ENCODE measurements at regions not wholly inside any gene's neighbourhood (a gene's known extent, or its start where the extent isn't known, plus 50 kb on each side); places are given as distances from the start of the nearest gene placed in this dataset.
"Not testable (repeated sequence)": the region's sequence is repeated elsewhere in the genome, so short reads cannot be mapped to it uniquely, and the experiment has no call there.

GRCh38 chr7:68821846-68822245 lies 776.4 kb upstream of the AUTS2 start:
- H3K4me1 ChIP-seq (ENCODE audit: control insufficient read depth in 5 of 5, insufficient read depth in 5 of 5, low read length in 5 of 5) = no peaks in the 10 kb centered on the region
- H3K27ac ChIP-seq (ENCODE audit: low read depth, low read length) = no peak overlapping the region
- H3K36me3 ChIP-seq (ENCODE audit: control insufficient read depth in 5 of 5, insufficient read depth in 5 of 5, low read length in 5 of 5) = no peaks in the 10 kb centered on the region

GRCh38 chr7:68823996-68824780 lies 774.1 kb upstream of the AUTS2 start:
- Histone ChIP-seq H3K4me1 (ENCODE audit: control insufficient read depth in 5 of 5, insufficient read depth in 5 of 5, low read length in 5 of 5) (no peaks in the 10 kb centered on the region), H3K27me3 (ENCODE audit: control insufficient read depth in 5 of 5, insufficient read depth in 4 of 5, low read length in 5 of 5) (no peaks in the 10 kb centered on the region), H3K36me3 (ENCODE audit: control insufficient read depth in 5 of 5, insufficient read depth in 5 of 5, low read length in 5 of 5) (no peaks in the 10 kb centered on the region), H3K9ac (ENCODE audit: low read length in 5 of 5) (no peak overlapping the region), H3K9me3 (ENCODE audit: control insufficient read depth in 5 of 5, low read length in 5 of 5) (peaks cover 0 to 14% (median 12%) of the 10 kb centered on the region in 5 donors), H3K4me3 (ENCODE audit: low read depth in 1 of 5, low read length in 5 of 5) (no peak overlapping the region), H3K27ac (ENCODE audit: low read depth, low read length) (no peak overlapping the region)

More at GRCh38 chr7:68821846-68822245, 776.4 kb upstream of the AUTS2 start:
- H3K9me3 ChIP-seq (ENCODE audit: control insufficient read depth in 5 of 5, low read length in 5 of 5) = peaks cover 0 to 22% (median 15%) of the 10 kb centered on the region in 5 donors
- no peaks in the 10 kb centered on the region for H3K27me3 ChIP-seq (ENCODE audit: control insufficient read depth in 5 of 5, insufficient read depth in 4 of 5, low read length in 5 of 5)
- H3K9ac ChIP-seq (ENCODE audit: low read length in 5 of 5) = no peak overlapping the region
- H3K4me3 ChIP-seq (ENCODE audit: low read depth in 1 of 5, low read length in 5 of 5) = no peak overlapping the region

DNA sequence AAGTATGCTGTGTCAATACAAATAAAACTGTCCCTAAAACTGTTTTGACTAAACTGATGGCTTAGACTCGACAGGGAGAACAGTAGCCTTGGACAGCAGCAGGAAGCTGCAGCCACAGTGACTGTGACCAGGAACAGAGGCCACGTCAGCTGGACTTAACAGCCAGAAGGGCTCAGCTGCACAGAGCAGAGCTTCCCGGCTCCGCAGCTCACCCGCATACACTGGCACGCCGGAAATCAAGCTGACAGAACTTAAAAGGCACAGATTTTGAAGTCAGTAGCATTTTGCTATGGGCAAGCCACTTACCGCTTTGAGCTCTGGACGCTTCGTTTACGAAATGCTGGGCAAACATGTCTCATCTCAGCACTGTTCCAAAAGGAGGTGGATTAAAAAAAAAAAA lies 769.7 kb upstream of the AUTS2 start:
- H3K9ac ChIP-seq (ENCODE audit: low read length in 5 of 5) = no peak overlapping the region
- no peak overlapping the region for H3K27ac ChIP-seq (ENCODE audit: low read depth, low read length)
- H3K36me3 ChIP-seq (ENCODE audit: control insufficient read depth in 5 of 5, insufficient read depth in 5 of 5, low read length in 5 of 5) = no peaks in the 10 kb centered on the region
- H3K4me3 ChIP-seq (ENCODE audit: low read depth in 1 of 5, low read length in 5 of 5) = no peak overlapping the region
- no peaks in the 10 kb centered on the region for H3K27me3 ChIP-seq (ENCODE audit: control insufficient read depth in 5 of 5, insufficient read depth in 4 of 5, low read length in 5 of 5)
- H3K4me1 ChIP-seq (ENCODE audit: control insufficient read depth in 5 of 5, insufficient read depth in 5 of 5, low read length in 5 of 5) = no peaks in the 10 kb centered on the region
- peaks cover 0 to 17% (median 12%) of the 10 kb centered on the region in 5 donors for H3K9me3 ChIP-seq (ENCODE audit: control insufficient read depth in 5 of 5, low read length in 5 of 5)

DNA sequence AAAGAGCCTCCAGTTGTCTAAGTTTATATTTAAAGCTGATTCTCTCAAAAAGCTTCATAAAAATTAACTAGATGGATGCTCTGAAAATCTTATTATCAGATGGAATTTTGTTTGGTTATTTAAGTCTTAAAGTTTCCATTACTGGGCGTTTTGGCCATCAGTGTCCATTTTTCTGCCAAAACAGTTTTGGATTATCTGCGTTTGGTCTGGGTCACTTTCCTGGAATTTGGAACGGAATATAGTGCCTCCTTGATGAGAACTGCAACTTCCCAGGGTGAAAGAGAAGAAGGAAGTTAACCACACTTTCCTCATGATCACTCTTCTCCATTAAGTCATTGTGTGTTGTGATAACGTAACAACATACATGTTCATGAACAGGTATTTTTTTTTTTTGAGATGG lies 764.9 kb upstream of the AUTS2 start:
- Histone ChIP-seq H3K27ac (ENCODE audit: low read depth, low read length) (no peak overlapping the region), H3K9me3 (ENCODE audit: control insufficient read depth in 5 of 5, low read length in 5 of 5) (peaks cover 0 to 6% (median 0%) of the 10 kb centered on the region in 5 donors), H3K4me1 (ENCODE audit: control insufficient read depth in 5 of 5, insufficient read depth in 5 of 5, low read length in 5 of 5) (no peaks in the 10 kb centered on the region), H3K36me3 (ENCODE audit: control insufficient read depth in 5 of 5, insufficient read depth in 5 of 5, low read length in 5 of 5) (no peaks in the 10 kb centered on the region), H3K4me3 (ENCODE audit: low read depth in 1 of 5, low read length in 5 of 5) (no peak overlapping the region), H3K27me3 (ENCODE audit: control insufficient read depth in 5 of 5, insufficient read depth in 4 of 5, low read length in 5 of 5) (no peaks in the 10 kb centered on the region), H3K9ac (ENCODE audit: low read length in 5 of 5) (no peak overlapping the region)

GRCh38 chr7:68839014-68839413 lies 759.3 kb upstream of the AUTS2 start:
- Histone ChIP-seq H3K27ac (ENCODE audit: low read depth, low read length) (no peak overlapping the region), H3K9ac (ENCODE audit: low read length in 5 of 5) (no peak overlapping the region), H3K4me1 (ENCODE audit: control insufficient read depth in 5 of 5, insufficient read depth in 5 of 5, low read length in 5 of 5) (no peaks in the 10 kb centered on the region), H3K36me3 (ENCODE audit: control insufficient read depth in 5 of 5, insufficient read depth in 5 of 5, low read length in 5 of 5) (no peaks in the 10 kb centered on the region), H3K9me3 (ENCODE audit: control insufficient read depth in 5 of 5, low read length in 5 of 5) (no peaks in the 10 kb centered on the region), H3K4me3 (ENCODE audit: low read depth in 1 of 5, low read length in 5 of 5) (no peak overlapping the region), H3K27me3 (ENCODE audit: control insufficient read depth in 5 of 5, insufficient read depth in 4 of 5, low read length in 5 of 5) (no peaks in the 10 kb centered on the region)

DNA sequence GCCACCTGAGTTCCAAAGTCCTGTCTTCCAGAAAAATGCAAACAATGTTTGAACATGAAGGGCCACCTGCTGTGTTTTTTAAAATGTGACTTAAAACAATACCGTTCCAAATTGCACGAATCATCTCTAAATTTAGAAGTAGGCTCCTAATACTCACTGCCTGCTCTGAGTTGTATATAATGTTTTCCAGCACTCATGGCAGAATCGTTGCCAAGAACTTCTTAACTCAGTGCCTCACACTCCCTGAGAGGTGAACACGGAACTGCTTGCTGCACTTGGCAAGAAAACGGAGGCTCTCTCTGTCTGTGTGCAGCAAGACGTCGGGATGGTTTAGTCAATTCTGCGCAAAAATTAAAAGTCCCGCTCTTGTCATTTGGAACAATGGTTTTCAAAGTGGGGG lies 757.3 kb upstream of the AUTS2 start:
- no peaks in the 10 kb centered on the region for H3K36me3 ChIP-seq (ENCODE audit: control insufficient read depth in 5 of 5, insufficient read depth in 5 of 5, low read length in 5 of 5)
- H3K4me3 ChIP-seq (ENCODE audit: low read depth in 1 of 5, low read length in 5 of 5) = no peak overlapping the region
- no peak overlapping the region for H3K27ac ChIP-seq (ENCODE audit: low read depth, low read length)
- no peak overlapping the region for H3K9ac ChIP-seq (ENCODE audit: low read length in 5 of 5)
- H3K4me1 ChIP-seq (ENCODE audit: control insufficient read depth in 5 of 5, insufficient read depth in 5 of 5, low read length in 5 of 5) = no peaks in the 10 kb centered on the region
- H3K9me3 ChIP-seq (ENCODE audit: control insufficient read depth in 5 of 5, low read length in 5 of 5) = no peaks in the 10 kb centered on the region
- H3K27me3 ChIP-seq (ENCODE audit: control insufficient read depth in 5 of 5, insufficient read depth in 4 of 5, low read length in 5 of 5) = no peaks in the 10 kb centered on the region

DNA sequence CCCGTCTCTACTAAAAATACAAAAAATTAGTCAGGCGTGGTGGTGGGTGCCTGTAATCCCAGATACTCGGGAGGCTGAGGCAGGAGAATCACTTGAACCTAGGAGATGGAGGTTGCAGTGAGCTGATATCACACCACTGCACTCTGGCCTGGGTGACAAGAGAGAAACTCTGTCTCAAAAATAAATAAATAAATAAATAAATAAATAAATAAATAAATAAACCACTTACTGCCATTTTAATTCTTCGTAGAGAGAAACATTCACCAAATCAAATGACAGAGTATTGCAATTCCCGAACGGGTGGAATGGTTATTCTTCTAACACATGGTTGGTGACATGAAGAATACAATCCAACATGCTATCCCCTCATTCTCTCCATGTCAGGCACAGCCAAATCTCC lies 754.3 kb upstream of the AUTS2 start:
- H3K36me3 ChIP-seq (ENCODE audit: control insufficient read depth in 5 of 5, insufficient read depth in 5 of 5, low read length in 5 of 5); H3K9ac ChIP-seq (ENCODE audit: low read length in 5 of 5); H3K27ac ChIP-seq (ENCODE audit: low read depth, low read length); H3K27me3 ChIP-seq (ENCODE audit: control insufficient read depth in 5 of 5, insufficient read depth in 4 of 5, low read length in 5 of 5); H3K9me3 ChIP-seq (ENCODE audit: control insufficient read depth in 5 of 5, low read length in 5 of 5); H3K4me3 ChIP-seq (ENCODE audit: low read depth in 1 of 5, low read length in 5 of 5); H3K4me1 ChIP-seq (ENCODE audit: control insufficient read depth in 5 of 5, insufficient read depth in 5 of 5, low read length in 5 of 5): not testable (repeated sequence)

DNA sequence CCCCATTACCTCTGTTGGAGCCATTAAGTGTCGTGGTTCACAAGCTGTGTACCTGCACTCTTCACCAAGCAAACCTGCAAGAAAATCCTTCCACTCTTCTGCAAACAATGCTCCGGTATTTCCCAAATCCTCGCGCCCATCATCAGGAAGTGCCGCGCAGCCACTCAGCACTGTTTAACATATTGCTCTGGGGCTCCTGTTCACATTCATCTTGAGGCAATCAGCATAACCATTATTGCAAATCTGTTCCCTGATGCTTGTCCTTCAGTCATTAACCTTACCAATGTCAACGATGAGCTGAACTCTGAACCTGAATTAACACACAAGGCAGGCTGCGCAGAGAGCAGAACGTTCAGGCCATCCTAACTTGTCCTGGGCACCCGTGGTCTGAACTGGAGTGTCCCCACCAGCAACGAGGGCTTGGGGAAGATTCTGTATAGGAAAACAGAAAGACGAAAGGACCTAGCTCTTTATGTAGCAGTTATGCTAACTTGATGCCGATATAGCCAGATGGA lies 751.4 kb upstream of the AUTS2 start:
- H3K9ac ChIP-seq (ENCODE audit: low read length in 5 of 5) = no peak overlapping the region
- H3K27me3 ChIP-seq (ENCODE audit: control insufficient read depth in 5 of 5, insufficient read depth in 4 of 5, low read length in 5 of 5) = no peaks in the 10 kb centered on the region
- no peak overlapping the region for H3K27ac ChIP-seq (ENCODE audit: low read depth, low read length)
- no peaks in the 10 kb centered on the region for H3K36me3 ChIP-seq (ENCODE audit: control insufficient read depth in 5 of 5, insufficient read depth in 5 of 5, low read length in 5 of 5)
- no peak overlapping the region for H3K4me3 ChIP-seq (ENCODE audit: low read depth in 1 of 5, low read length in 5 of 5)
- no peaks in the 10 kb centered on the region for H3K4me1 ChIP-seq (ENCODE audit: control insufficient read depth in 5 of 5, insufficient read depth in 5 of 5, low read length in 5 of 5)
- peaks cover 0 to 6% (median 4%) of the 10 kb centered on the region in 5 donors for H3K9me3 ChIP-seq (ENCODE audit: control insufficient read depth in 5 of 5, low read length in 5 of 5)

- no peaks in the 10 kb centered on the region for H3K36me3 ChIP-seq (ENCODE audit: control insufficient read depth in 5 of 5, insufficient read depth in 5 of 5, low read length in 5 of 5)
- H3K4me3 ChIP-seq (ENCODE audit: low read depth in 1 of 5, low read length in 5 of 5) = no peak overlapping the region
- H3K27me3 ChIP-seq (ENCODE audit: control insufficient read depth in 5 of 5, insufficient read depth in 4 of 5, low read length in 5 of 5) = no peaks in the 10 kb centered on the region
- no peak overlapping the region for H3K9ac ChIP-seq (ENCODE audit: low read length in 5 of 5)
- H3K9me3 ChIP-seq (ENCODE audit: control insufficient read depth in 5 of 5, low read length in 5 of 5) = peaks cover 0 to 6% (median 4%) of the 10 kb centered on the region in 5 donors
- peaks cover 0 to 21% (median 0%) of the 10 kb centered on the region in 5 donors for H3K4me1 ChIP-seq (ENCODE audit: control insufficient read depth in 5 of 5, insufficient read depth in 5 of 5, low read length in 5 of 5)
- H3K27ac ChIP-seq (ENCODE audit: low read depth, low read length) = no peak overlapping the region
These were observed 745.0 kb upstream of the AUTS2 start for GRCh38 chr7:68853254-68853653.

GRCh38 chr7:68857571-68857970 lies 740.7 kb upstream of the AUTS2 start:
- no peak overlapping the region for H3K4me3 ChIP-seq (ENCODE audit: low read depth in 1 of 5, low read length in 5 of 5)
- H3K9ac ChIP-seq (ENCODE audit: low read length in 5 of 5) = no peak overlapping the region
- H3K36me3 ChIP-seq (ENCODE audit: control insufficient read depth in 5 of 5, insufficient read depth in 5 of 5, low read length in 5 of 5) = no peaks in the 10 kb centered on the region
- H3K9me3 ChIP-seq (ENCODE audit: control insufficient read depth in 5 of 5, low read length in 5 of 5) = no peaks in the 10 kb centered on the region
- no peak overlapping the region for H3K27ac ChIP-seq (ENCODE audit: low read depth, low read length)
- H3K27me3 ChIP-seq (ENCODE audit: control insufficient read depth in 5 of 5, insufficient read depth in 4 of 5, low read length in 5 of 5) = no peaks in the 10 kb centered on the region
- H3K4me1 ChIP-seq (ENCODE audit: control insufficient read depth in 5 of 5, insufficient read depth in 5 of 5, low read length in 5 of 5) = peaks cover 0 to 21% (median 4%) of the 10 kb centered on the region in 5 donors
